ENCODE measurements at regions not wholly inside any gene's neighbourhood (a gene's known extent, or its start where the extent isn't known, plus 50 kb on each side); places are given as distances from the start of the nearest gene placed in this dataset.

- TF ChIP-seq YY1 (tag by site-specific recombination; IDR thresholded peaks at IDR 0.05), result no peak
- peak; percentile 87 for TF ChIP-seq ZIC2 (tag by site-specific recombination; IDR thresholded peaks at IDR 0.05)
- TF ChIP-seq MYNN (tag by site-specific recombination; IDR thresholded peaks at IDR 0.05; ENCODE audit: borderline replicate concordance), result no peak
- TF ChIP-seq ZNF707 (tag by site-specific recombination; IDR thresholded peaks at IDR 0.05), result no peak
These were observed 58.5 kb downstream of the IGLL1 start for GRCh38 chr22:23521441-23522113.

Data from HEK293 (cell line).